ENCODE measurements at regions not wholly inside any gene's neighbourhood (a gene's known extent, or its start where the extent isn't known, plus 50 kb on each side); places are given as distances from the start of the nearest gene placed in this dataset.

DNA sequence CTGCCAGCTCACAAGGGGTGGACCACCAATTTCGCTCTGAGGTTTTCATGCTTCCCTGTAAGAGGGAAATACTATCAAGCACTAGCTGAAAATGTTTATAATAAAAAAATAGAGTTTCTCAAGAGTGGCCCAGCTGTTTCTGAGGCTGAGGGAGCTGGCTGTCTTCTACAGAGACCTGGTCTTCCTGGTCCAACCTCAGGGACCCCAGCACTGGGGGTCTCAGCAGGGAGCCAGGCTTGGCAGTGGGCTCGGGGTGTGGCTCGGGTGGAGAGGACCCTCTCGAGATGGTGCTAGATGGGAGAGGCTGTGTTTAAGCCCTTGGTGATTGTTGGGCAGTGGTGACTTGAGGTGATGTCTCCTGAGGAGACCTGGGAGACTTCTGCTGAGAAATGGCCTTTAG lies 87.3 kb upstream of the SHH start:
- FAIRE-seq, result no peak

DNA sequence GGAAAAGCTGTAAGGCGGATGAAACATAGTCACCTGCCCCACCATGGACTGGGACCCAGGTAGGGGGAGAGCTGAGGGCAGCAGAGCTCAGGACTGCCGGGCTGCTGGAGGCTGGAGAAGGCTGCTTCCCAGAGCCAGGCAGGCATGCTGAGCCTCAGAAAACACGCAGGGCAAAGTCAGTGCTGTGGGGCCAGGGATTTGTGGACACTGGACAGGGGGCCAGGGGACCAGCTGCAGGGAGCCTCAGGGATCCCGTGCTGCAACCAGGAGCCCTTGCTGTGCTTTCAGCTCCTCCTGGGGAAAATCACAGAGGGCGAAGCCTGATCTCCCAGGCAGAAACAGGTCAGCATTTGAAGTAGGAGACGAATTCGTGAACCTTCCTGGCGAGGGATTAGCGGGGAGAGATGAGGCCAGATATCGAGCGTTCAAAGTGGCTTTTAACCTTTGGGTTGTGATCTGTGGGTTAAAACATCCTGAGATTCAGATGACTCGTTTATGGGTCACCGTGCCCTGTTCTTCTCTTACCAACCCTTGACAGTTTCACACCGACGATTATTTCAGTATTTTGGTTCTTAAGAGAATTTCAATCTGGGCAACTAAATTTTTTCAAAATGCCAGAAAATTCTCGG lies 85.6 kb upstream of the SHH start:
- FAIRE-seq, result no peak

DNA sequence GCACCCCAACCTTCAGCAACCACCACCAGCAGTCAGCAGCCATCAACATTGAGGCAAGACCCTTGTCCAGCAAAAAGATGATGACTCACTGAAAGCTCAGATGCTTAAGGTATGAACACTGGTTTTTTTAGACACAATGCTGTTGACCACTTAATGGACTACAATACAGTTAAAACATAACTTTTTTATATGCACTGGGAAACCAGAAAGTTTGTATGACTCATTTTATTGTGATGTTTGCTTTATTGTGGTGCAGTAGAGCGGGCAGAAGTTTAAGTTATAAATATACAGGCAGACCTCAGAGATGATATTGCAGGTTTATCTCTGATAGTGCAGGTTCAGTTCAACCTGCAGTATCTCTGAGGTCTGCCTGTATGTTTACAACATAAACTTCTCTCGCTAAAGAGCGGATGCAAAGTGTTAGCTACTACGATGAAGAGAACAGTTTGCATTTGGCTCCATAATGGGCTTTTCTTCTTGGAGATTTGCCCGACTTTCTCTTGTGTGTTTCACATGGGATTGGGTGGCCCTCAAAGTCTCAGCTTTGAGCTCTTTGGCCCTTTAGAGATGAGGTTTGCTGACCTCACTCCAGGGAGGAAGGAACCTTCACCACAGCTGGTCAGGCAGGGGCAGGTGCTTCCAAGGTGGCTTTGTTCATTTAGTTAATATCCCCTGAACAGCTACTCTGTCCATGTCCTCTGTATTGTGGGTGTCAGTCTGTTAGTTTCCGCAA lies 84.4 kb upstream of the SHH start:
- FAIRE-seq, result no peak

DNA sequence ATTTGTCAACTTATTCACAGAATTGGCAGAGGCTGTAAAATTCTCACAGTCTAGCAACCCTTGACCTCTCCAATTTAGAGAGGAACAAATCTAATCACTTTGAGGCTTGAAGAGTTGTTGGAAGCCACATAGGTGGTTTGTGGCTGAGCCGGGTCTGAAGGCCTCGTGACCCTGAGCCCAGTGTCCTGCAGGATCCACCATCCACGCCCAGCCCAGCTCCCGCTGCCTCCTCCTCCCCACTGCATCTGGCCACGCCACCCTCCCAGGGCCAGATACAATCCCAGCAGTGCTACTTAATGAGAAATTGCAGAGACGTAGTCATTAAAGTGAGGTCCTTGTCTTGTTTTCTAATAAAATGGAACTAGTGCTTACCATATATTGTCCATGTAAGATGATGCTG lies 81.4 kb upstream of the SHH start:
- no peak for FAIRE-seq

DNA sequence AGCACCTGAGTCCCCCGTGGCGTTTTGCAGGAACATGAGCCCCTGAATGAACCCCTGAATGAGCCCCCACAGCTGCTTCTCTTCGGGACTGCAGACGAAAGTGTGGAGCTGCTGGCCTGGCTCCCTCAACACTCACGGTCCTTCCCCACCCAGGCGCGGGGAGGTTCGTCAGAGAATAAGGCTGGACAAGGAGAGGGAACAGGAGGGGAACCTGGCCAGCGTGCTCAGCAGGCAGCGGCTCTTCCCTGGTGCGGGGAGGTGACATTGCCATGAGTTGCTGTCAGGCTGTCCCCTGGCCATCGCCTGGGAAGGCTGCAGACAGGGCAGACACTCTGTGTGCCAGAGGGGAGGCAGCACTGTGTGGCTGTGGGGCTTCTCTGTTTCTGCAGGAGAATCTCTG lies 80.9 kb upstream of the SHH start:
- no peak for FAIRE-seq

DNA sequence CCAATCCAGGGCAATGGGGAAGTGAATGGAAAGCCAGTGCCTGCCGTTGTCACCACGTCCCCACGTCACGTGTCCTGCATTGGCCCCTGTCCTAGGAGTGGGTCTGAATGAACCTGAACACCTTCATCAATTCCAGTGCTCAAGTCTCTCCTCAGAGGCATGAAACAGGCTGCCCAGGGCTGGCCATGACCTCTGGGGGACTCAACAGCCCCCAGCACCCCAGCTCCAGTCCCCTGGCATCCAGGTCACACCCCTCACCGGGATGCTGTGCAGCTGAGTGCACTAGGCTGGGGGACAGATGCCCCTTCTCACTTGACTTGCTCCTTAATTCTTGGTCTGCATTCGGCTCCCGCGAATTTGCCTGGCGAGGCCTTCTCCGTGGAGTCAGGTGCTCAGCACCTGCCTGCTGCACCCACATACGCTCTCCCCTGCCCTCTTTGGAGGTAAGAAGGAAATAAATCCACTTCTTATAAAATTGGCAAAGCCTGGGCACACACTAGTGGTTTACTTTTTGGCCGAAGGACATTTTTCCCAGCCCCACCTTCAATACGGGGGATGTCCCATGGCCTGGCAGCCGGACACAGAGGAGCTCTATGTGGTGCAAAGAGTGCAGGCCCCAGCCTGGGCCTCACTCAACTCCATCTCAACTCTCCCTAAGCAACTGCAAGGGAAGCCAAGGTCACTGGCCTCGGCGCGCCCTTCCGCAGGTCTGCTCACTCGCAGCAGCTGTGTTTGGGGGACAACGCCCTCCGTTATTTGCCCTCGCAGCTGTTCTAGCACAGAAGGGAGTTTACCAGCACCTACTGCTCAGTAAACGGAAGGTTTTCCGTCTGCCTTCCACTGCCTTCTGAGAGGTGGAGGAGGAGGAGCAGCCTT lies 77.6 kb upstream of the SHH start:
- no peak for FAIRE-seq

DNA sequence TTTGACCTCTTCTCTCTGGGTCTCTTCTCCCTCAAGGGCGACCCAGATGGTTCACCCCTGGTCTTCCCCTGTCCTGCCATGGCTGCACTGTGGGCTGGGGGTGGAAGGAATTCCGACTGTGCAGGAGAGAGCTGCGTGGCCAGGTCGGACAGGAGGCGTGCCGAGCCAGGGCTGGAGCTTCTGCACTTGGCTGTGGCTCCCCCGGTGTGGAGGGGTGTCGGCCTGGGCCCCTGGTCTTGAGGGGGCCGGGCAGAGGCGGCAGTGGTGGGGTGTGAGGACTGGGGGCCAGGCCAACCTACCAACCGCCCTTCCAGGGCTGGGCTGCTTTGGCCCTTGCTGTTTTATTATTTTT lies 74.9 kb upstream of the SHH start:
- no peak for FAIRE-seq

DNA sequence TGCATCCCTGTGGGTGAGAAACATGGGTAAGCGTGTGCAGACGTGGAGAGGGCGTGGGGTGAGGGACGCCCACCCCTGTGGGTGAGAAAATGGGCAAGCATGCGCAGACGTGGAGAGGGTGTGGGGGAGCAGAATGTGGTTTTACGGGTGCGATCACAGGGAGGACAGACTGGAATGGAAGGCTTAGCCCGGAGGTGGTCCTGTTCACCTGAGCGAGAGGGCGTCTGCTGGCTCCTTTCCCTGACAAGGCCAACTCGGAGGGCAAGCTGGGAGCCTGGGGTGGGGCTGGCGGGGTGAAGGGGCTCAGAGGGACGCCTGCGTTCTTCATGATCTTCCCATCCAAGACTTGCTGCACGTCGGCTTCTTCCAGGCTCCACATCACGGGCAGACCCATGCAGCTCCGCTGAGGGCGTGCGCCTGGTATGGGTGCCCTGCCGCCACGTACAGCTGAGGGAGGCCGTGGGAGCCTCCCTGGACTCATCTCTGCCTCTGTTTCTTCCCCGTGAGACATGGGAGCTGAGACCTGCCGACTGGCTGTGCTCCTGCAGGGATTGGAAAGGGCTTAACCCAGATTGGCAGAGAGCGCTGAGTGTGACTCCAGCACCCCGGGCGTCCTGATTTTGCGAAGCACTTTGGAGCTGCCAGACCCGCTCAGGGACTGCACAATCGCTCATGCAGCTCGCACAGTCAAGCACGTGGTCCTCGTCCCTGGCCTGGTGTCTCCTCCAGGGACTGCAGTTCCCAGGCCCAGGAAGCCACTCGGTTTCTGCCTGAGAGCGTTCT lies 74.3 kb upstream of the SHH start:
- no peak for FAIRE-seq

DNA sequence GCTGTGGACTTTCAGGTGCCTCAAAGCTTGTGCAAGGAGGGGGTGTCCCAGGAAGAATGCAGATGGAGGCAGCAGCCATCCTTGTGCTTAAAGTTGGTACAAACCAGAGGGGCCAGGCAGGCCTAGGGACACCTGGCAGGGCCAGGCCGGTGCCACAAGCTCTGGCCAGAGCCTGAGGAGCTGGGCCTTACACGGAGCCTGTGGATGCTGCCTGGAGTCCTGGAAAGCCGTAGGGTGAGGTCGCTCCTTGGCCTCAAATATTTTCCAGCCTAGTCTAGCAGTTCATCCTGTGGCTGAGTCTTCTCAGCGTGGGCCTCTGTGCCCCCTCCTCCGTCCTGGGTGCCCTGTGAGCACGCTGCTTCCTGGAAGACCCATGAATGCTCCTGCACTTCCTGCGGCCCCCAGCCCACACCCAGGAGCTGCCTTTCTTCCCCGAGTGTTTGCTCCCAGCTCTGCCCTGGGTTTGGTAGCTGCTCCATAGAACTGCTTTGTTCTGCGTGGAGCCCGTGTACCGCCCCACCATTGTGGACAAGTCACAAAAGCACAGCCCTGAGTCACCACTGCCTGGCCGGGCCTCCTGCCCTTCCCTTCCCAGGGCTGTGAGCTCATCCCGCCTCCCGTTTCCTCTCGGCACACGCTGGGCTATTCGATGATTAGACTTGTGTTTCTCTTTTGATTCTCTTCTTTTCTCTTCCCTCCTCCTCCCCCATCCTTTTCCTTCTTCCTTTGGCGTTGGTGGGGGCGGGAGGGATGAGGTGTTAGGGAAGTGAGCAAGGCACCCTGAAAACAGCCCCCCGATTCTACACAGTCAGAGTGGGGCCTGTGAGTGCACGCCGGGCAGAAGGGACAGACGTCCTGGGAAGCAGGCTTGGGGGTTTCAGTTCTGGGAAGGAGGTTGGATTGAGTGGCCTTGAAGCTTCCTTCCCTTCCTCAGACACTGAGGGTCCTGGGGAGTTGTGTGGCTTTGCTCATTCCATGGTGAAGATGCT lies 73.2 kb upstream of the SHH start:
- no peak for FAIRE-seq

DNA sequence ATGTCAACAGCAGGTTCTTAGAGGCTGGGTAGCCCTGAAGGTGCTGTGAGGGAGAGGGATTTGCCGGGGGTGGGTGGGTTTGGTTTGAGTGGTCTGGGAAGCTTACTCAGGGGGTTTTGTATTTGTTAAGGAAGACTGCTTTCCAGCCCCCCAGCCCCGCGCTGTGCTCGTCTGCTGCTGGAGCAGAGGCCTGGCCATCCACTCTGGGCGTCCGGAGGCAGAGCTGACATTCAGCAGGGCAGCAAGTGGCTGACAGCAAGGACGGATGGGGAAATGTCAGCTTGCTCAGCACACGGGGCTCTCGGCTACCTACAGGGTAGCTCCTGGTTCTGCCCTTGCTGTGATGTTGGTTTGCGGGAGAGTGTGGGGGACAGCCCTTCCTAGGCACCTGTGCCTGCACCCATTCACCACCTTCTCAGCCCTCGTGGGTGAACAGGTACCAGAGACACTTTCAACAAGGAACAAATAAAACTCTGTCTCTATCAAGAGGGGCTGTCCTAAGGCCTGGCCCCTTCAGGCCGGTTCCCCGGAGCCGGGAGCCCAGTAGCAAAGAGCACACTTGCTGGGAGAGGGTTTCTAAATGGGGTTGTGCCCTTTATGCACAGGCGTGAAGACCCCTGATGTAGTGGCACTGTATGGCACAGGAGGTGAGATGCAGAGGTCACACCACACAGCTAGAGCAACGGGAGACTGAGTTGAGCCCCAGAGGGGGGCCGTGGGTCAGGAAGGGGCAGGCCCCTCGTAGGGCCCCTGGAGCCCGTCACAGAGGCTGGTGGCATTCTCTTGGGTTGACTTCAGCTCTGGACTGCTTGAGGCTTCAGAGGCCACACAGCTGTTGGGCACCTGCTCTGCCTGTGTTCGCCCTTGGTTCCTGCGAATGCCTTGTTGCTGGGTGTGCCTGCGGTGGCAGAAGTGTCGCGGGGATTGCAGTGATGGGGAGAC lies 72.2 kb upstream of the SHH start:
- no peak for FAIRE-seq

DNA sequence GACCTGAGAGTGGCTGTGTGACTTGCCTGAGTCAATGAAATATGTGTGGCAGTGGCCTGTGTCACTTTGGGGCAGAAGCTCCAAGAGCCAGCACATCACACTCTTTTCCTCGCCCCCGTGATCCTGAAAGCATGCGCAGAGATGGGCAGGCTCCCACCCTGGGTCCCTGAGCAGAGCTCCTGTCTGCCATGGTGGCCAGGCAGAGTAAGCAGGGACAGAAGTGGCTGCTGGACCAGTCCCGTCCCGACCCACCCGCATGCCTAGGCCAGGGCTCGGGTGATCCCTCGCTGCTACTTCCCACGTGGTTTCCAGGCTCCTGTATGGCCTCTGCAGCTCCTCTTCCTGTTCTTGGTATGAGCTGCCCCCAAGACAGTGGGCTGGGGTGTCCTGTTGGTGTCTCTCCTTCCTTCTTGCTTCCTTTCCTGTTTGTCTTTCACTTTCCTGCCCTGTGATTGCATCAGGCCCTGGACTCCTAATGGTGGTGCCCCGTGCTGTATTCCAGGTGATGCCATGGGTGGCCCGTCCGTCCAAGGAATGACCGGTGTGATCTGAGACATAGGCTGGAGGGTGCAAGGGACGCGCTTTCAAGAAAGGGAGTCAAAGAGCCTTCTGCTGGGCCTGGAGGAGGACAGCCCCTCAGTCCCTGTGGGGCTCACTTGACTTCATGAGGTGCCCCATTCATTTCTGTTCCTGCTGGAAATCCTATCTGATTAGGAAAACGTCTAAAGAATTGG lies 71.4 kb upstream of the SHH start:
- FAIRE-seq, result no peak

DNA sequence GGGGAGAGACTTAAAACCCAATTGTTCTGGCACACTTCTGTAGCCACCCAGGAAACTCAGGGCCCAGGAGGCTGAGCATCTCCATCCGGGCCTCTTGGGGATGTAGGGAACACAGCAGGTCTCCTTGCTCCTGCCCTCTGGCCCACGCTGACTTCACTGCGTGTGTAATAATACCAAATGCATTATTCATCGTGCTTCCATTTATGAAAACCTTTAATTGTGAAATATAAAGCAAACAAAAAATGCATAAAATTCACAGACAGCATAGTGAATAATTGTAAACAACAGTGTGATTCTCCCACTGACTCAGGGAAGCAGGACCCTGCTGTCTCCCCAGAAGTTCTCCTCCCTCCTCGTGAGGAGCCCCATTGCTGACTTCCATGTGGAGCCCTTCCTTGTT lies 70.3 kb upstream of the SHH start:
- FAIRE-seq, result no peak

DNA sequence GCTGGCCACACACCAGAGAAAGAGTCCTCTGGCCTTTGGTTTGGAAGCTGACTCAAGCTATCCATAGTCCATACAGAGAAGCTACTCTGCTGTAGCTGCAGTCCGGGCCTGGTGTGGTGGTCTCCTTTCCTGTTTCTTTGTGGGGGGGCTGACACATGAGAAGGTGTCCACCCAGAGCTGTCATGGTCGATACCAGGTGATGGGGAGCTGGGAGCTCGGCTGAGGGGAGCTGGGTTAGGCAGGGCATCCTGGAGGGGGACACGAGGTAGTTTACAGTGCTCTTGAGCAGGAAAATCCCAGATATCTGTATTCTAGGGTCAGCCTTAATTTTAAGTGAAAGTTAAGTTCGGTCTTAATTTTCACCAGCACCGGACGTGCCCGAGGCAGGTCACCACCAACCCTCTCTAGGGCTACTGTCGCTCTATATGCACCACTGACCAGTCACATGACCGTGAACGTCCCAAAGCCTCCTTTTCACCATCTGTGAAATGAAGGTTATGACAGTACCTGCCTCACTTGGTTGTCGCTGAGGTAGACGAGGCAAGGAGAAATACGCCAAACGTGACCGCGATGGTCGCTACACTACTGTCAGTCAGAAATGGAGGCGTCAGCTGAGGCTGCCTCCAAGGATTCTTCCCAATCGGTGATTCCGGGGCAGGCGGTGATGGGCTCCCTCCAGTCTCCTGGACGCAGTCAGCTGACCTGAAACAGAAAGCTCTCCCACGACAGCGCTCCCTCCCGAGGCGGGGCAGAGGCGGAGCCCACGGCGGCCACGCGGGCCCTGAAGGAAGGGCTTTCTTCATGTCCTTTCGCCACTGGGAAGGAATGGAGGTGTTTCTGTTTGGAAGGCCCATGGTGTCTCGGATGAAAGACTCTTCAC lies 69.4 kb upstream of the SHH start:
- FAIRE-seq, result no peak

DNA sequence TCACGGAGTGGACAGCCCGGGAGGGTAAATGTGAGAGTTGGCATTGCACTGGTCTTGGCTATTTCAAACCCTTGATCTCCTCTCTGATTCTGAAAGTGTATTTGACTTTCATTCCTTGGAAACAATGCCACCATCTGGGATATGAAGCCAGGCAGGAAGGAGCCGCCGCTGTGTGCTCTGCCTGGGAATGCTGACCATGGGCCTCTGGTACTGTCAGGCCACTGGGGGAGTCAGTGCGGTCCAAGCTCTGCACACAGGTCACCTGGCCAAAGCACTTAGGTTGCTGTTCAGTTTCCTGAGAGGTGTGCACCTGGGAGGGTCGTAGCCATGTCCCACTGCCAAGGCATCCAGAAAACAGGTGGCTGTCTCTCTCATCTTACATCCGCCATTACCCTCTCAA lies 68.5 kb upstream of the SHH start:
- FAIRE-seq, result no peak

DNA sequence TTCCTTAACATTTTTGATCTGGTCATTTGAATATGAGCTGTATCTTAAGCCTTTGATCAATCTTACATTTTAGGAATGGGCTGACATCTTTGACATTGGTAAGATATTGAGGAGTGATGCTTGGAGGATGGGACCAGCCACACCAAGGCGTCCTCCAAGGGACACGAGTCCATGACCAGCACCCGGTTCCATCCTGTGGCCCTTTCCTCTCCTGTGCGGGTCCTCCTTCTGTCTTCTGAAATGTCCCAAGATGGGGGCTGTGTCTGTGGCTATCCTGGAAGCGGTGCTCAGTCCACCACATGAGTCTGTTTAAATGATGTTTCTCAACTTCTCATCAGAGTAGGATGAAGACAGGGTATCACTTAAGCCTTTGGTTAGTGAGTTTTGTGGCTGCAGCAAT lies 67.3 kb upstream of the SHH start:
- no peak for FAIRE-seq

DNA sequence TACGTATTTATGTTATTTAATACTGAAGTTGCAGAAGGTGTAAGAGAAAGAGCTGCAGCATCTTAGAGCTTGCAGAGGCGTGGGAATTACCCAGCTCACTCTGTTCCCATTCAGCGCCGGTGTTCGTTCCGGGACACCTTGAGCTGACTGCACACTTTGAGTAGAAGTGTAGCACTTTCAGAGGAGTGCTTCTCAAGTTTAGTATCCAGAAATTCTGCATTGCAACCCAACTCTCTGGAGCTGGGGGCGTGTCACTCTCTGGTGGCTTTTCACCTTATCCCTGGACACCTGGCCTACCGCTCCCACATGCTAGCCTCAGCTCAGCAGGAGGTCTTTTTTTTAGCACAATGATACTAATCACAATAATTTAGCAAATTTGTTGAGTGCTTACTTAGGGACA lies 66.4 kb upstream of the SHH start:
- no peak for FAIRE-seq

DNA sequence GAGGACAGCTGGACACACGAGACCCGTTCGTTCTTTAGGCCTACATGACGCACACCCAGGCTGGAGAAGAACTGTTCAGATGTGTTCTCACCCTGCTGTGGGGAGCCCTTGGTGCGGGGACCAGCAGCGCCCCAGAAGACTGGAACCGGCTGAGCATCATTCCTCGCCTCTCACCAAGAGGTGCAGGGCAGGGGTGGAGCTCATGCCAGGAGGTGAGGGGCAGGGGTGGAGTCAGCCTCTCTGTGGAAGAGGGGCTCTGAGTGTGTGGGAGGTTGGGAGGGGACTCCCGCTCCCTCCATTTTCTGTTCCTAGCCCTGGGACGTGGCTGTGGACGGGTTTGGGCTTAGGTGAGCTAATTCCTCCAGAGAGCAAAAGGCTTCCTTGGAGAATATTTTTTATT lies 66.0 kb upstream of the SHH start:
- FAIRE-seq, result no peak

DNA sequence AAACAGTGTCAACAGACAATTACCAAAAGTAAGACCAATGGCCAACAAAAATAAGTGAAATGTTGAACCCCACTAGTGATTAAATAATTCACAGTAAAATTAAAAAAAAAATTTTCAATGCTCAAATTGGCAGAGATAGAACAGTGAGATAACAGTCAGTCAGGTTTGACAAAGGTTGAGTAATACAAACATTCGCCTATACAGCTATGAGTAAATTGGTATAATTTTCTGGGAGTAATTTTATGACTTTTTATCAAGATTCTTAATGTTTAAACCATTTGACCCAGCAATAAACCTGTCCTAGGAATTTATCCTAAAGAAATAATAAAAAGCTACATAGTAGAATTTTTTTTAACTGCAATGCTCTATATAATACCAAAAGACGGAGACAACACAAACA lies 64.9 kb upstream of the SHH start:
- no peak for FAIRE-seq

DNA sequence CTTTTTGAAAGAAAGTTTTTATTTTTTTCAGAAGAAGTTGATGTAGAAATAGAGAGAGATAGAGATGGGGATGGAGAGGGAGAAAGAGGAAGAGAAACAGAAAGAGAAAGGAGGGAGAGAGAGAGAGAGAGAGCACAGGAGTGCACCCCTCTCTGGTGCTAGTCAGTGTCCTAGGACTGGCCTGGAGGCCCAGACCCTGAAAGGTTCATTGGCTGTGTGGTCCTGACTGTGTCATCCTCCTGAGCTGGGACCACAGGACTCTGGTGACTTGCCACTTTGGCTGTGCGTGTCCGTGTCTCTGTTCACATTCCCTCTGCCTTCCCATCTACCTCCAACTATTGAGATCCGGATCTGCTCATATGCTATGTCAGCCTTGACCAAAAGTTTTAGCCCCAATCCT lies 62.1 kb upstream of the SHH start:
- FAIRE-seq, result no peak

Measured in TTC549 (cell line).